ENCODE measurements at regions not wholly inside any gene's neighbourhood (a gene's known extent, or its start where the extent isn't known, plus 50 kb on each side); places are given as distances from the start of the nearest gene placed in this dataset.

DNA sequence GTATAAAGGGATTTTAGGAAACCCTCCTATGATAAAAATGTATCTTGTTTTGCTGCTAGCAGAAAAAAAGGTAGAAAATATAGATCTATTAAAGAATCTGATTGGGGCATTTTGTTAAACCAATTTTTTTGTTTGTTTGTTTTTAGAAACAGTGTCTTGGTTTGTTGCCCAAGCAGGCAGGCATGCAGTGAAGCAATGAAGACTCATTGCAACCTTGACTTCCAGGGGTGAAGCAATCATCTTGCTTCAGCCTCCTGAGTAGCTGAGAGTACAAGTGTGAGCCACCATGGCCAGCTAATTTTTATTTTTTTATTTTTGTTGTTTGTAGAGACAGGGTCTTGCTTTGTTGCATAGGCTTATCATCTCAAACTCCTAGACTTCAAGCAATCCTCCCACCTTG, 755.8 kb upstream of the EDIL3 start:
- Histone ChIP-seq H2BK5ac (ENCODE audit: low read depth, low read length) (no peak overlapping the region), H3K4me2 (ENCODE audit: insufficient read depth in 1 of 2, low read depth in 2 of 2, low read length in 2 of 2) (no peak overlapping the region), H3K4ac (replicated peaks; ENCODE audit: insufficient read length, low read depth, low read length) (no peak overlapping the region), H4K91ac (replicated peaks; ENCODE audit: insufficient read length, low read length) (no peak overlapping the region), H3K23me2 (ENCODE audit: low read depth, low read length) (no peaks in the 10 kb centered on the region), H3K27ac (ENCODE audit: low read depth, low read length) (no peak overlapping the region), H3K4me1 (replicated peaks in 1 of 4; ENCODE audit: control insufficient read depth in 3 of 4, insufficient read depth in 4 of 4, low read length in 3 of 4) (peaks cover 0 to 4% (median 0%) of the 10 kb centered on the region in 4 experiments; a peak in 3 of 7 replicates), H3K79me1 (ENCODE audit: low read depth, low read length) (no peaks in the 10 kb centered on the region), H2BK120ac (replicated peaks; ENCODE audit: low read depth, low read length) (no peak overlapping the region), H4K20me1 (replicated peaks in 1 of 2; ENCODE audit: control insufficient read depth in 1 of 2, insufficient read depth in 2 of 2, low read length in 2 of 2) (no peaks in the 10 kb centered on the region), H2AFZ (ENCODE audit: low read length) (no peak overlapping the region), H2BK20ac (ENCODE audit: low read length) (no peak overlapping the region), H3K36me3 (ENCODE audit: control insufficient read depth in 2 of 4, insufficient read depth in 4 of 4, low read length in 3 of 4) (no peaks in the 10 kb centered on the region), H3K9me3 (ENCODE audit: insufficient read depth in 2 of 2, low read depth in 1 of 2, low read length in 1 of 2) (no peaks in the 10 kb centered on the region), H3K27me3 (replicated peaks in 1 of 4; ENCODE audit: control insufficient read depth in 3 of 4, extremely low read depth in 1 of 4, insufficient read depth in 3 of 4, low read length in 3 of 4) (peaks cover 0 to 1% (median 0%) of the 10 kb centered on the region in 4 experiments; a peak in 1 of 7 replicates), H4K8ac (ENCODE audit: extremely low read depth, insufficient read depth, low read length) (no peak overlapping the region), H2BK15ac (ENCODE audit: low read length) (no peak overlapping the region), H3K4me3 (ENCODE audit: extremely low read depth in 1 of 4, insufficient read depth in 2 of 4, low read depth in 3 of 4, low read length in 4 of 4) (no peak overlapping the region), H3K79me2 (ENCODE audit: control insufficient read depth in 1 of 2, insufficient read depth in 2 of 2, low read length in 2 of 2) (no peaks in the 10 kb centered on the region), H2BK12ac (ENCODE audit: low read depth, low read length) (no peak overlapping the region), H4K5ac (ENCODE audit: insufficient read length, low read depth, low read length) (no peak overlapping the region), H3K9ac (replicated peaks in 1 of 4; ENCODE audit: extremely low read depth in 1 of 4, low read depth in 3 of 4, low read length in 3 of 4) (no peak overlapping the region), H3K23ac (ENCODE audit: insufficient read length) (no peak overlapping the region), H2AK5ac (ENCODE audit: low read depth, low read length) (no peak overlapping the region), H3K18ac (ENCODE audit: extremely low read depth, low read length) (no peak overlapping the region), H3K14ac (ENCODE audit: insufficient read length) (no peak overlapping the region), H3K56ac (replicated peaks; ENCODE audit: insufficient read length, low read depth, low read length) (no peak overlapping the region)
- DNase-seq (ENCODE audit: low read depth in 1 of 2, low spot score in 2 of 2): no peak
- FAIRE-seq: no peak
- CTCF ChIA-PET (ENCODE audit: partially characterized antibody): no interaction called here
- POLR2A ChIA-PET (ENCODE audit: partially characterized antibody): no interaction called here
- TF ChIP-seq SP1 (IDR thresholded peaks at IDR 0.05; ENCODE audit: low read depth, low read length): no peak
- TF ChIP-seq JUND (IDR thresholded peaks at IDR 0.05; ENCODE audit: low read length): no peak
- TF ChIP-seq HDAC2 (IDR thresholded peaks at IDR 0.05; ENCODE audit: borderline replicate concordance in 1 of 2, low read depth in 2 of 2, low read length in 2 of 2): no peak
- no peak for TF ChIP-seq JUN (IDR thresholded peaks at IDR 0.05; ENCODE audit: low read depth, low read length)
- no peak for TF ChIP-seq RNF2 (IDR thresholded peaks at IDR 0.05; ENCODE audit: borderline replicate concordance, low read depth, low read length, missing control alignments, poor library complexity, severe bottlenecking)
- no peak for TF ChIP-seq SIRT6 (IDR thresholded peaks at IDR 0.05; ENCODE audit: low read length)
- TF ChIP-seq, protein P1, sequence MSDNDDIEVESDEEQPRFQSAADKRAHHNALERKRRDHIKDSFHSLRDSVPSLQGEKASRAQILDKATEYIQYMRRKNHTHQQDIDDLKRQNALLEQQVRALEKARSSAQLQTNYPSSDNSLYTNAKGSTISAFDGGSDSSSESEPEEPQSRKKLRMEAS (IDR thresholded peaks at IDR 0.05): no peak
- no peak for TF ChIP-seq E2F6 (IDR thresholded peaks at IDR 0.05)
- no peak for TF ChIP-seq RXRA (IDR thresholded peaks at IDR 0.05; ENCODE audit: insufficient read depth, low read depth, low read length)
- no peak for TF ChIP-seq POLR2A (IDR thresholded peaks at IDR 0.05; ENCODE audit: control extremely low read depth in 1 of 2, low read depth in 2 of 2, low read length in 2 of 2)
- TF ChIP-seq SP4 (IDR thresholded peaks at IDR 0.05; ENCODE audit: low read length): no peak
- TF ChIP-seq BRCA1 (IDR thresholded peaks at IDR 0.05; ENCODE audit: low read depth, low read length): no peak
- TF ChIP-seq KDM1A (IDR thresholded peaks at IDR 0.05; ENCODE audit: borderline replicate concordance, low read length): no peak
- no peak for TF ChIP-seq NANOG (IDR thresholded peaks at IDR 0.05; ENCODE audit: insufficient read depth, low read depth, low read length, poor library complexity, severe bottlenecking)
- TF ChIP-seq SP2 (IDR thresholded peaks at IDR 0.05; ENCODE audit: low read length): no peak
- no peak for TF ChIP-seq CTBP2 (IDR thresholded peaks at IDR 0.05; ENCODE audit: borderline replicate concordance, insufficient read depth, insufficient read length, low read length)

Measured in H1 (cell line).